GM18517 (cell line): ENCODE measurements at regions not wholly inside any gene's neighbourhood (a gene's known extent, or its start where the extent isn't known, plus 50 kb on each side); places are given as distances from the start of the nearest gene placed in this dataset.
"Not testable (repeated sequence)": the region's sequence is repeated elsewhere in the genome, so short reads cannot be mapped to it uniquely, and the experiment has no call there.

ENCODE experiments used
- ATAC-seq: cut with Tn5 transposase; IDR thresholded peaks from one replicate; pipeline ENCODE4 v1.9.1; 2021; ENCODE audit warnings: mild to moderate bottlenecking, moderate library complexity; ENCODE audit not compliant: unreplicated experiment

DNA sequence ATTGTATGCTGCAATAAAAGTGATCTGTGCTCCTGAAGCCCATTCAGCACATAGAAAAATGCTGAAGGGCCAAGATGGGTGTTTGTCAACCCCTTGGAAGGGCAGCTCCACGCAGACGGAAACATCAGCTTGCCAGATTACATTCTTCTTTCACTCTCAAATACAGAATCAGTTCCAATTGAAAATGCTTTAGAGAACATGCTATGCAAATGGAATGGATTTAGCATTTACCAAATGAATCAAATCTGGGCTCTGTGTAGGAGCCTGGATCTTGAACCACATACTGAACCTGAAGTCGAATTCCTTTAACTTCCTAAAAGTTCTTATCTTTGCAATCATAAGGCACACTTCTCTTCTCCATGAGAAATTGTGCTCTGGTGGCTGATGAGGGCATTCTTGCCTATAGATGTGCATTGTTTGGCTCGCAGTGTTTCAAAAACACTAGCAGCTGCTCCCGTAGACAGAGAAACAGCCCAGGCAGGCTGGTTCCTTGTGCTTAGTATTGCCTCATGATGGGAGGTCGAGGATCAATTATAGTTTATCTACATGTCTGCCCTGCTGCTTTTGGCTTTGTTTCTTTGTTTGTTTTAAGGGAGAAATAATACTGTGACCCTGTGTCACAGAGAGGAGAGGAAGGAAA lies 489.8 kb upstream of the FLRT2 start:
- ATAC-seq: no peak

DNA sequence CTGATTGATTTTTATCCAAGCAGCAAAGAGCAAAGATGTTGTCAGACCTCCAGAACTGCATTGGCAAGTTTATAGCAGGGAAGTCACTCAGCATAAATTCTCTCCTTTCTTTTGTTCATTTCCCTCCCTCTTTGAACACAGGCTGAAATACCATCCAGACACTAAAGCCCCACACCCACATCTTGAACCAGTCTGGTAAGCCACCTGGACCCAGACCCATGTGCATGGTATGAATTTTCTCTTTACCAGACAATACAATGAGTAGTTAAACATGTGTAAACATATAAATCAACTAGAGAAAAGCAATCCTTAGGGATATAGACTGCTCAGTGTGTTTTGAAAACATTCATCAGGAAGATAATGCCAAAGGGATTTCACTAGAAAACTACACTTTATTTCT lies 488.3 kb upstream of the FLRT2 start:
- ATAC-seq: no peak

DNA sequence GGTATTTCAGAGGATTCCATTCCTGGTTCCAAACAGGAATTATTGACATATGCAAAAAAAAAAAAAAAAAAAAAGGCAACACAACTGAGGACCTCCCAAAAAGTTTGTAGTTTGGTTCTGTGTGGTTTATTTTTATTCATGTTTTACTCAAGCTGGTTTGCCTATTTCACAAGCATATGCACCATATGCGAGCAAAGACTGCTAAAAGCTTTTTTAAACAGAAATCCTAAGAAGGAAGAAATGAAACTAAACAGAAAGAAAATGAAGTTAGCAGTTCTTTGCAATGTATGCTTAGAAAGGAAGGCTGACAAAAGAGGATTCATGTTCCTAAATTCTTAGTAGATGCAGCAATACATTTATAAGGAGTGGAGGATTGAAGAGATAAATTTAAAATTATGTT lies 487.6 kb upstream of the FLRT2 start:
- no peak for ATAC-seq

GRCh38 chr14:85050180-85050579 lies 479.8 kb upstream of the FLRT2 start:
- ATAC-seq: no peak

DNA sequence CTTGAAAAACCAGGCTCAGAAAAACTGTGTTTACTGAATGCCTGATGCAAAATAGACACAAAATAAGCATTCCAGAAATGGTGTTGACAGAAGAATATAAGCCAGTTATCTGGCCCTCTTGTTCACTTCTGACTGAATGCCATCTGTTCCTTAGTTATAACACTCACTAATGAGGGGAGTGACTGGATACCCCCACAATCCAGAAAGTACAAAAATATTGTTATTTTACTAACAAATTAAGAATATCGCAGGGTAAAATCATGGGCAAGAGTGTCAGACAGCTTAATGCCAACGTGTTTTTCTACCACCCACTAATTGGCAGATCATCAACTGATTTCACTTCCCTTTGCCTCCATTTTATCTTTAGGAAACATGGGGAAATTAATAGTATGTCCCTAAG lies 477.3 kb upstream of the FLRT2 start:
- ATAC-seq: no peak

DNA sequence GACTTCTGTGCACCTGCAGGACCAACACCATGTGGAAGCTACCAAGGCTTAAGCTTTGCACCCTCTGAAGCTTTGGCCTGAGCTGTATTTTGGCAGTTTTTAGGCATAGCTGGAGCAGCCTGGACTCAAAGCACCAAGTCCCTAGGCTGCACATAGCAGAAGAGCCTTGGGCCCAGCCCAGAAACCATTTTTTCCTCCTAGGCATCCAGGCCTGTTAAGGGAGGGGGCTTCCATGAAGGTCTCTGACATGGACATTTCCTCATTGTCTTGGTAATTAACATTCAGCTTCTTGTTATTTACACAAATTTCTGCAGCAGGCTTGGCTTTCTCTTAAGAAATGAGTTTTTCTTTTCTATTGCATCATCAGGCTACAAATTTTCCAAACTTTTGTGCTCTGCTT lies 475.8 kb upstream of the FLRT2 start:
- ATAC-seq: no peak

- no peak for ATAC-seq
Observed at GRCh38 chr14:85056267-85056666, 473.7 kb upstream of the FLRT2 start.

- ATAC-seq: no peak
Observed at GRCh38 chr14:85057221-85057620, 472.7 kb upstream of the FLRT2 start.

GRCh38 chr14:85058150-85058549 lies 471.8 kb upstream of the FLRT2 start:
- ATAC-seq: no peak

- ATAC-seq: no peak
Observed at GRCh38 chr14:85060121-85060520, 469.8 kb upstream of the FLRT2 start.

DNA sequence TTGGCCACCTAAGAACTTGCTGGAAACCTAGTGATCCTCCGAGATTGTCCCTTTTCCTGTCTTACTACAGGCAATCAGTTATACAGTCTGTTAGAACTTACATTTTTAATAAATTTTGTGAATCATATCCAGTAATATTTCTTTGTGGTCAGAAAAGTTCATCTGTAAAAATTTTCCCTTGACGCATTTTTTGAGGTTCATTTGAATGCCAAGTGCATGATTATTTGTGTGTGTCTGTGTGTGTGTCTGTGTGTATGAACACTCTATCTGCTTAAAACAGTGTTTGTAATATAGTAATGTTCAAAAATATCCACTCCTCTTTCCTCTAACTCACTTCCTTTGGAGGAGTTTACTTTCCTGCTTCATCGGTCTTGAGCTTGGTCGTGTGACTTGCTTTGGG lies 468.7 kb upstream of the FLRT2 start:
- ATAC-seq: no peak

- ATAC-seq: no peak
Observed at GRCh38 chr14:85063747-85064146, 466.2 kb upstream of the FLRT2 start.

GRCh38 chr14:85071447-85071846 lies 458.5 kb upstream of the FLRT2 start:
- no peak for ATAC-seq

DNA sequence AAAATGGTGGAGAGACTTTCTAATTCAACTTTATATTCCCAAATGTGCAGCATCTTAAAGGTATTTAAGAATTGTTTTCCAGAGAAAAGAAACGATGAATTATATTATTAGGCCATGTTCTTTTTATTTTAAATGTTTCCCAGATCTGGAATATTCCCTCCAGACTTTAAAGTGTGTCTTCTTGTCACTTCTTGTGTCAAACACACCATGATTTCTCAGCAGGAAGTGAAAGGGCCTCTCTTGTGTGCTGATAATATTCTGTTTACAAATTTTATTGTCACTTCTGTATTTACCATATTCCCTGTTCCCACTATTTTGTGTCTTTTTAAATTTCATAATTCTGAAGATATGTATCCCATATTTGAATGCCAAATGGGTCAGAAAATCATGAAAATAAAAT lies 455.0 kb upstream of the FLRT2 start:
- ATAC-seq: no peak

GRCh38 chr14:85075694-85076476 lies 454.1 kb upstream of the FLRT2 start:
- no peak for ATAC-seq

DNA sequence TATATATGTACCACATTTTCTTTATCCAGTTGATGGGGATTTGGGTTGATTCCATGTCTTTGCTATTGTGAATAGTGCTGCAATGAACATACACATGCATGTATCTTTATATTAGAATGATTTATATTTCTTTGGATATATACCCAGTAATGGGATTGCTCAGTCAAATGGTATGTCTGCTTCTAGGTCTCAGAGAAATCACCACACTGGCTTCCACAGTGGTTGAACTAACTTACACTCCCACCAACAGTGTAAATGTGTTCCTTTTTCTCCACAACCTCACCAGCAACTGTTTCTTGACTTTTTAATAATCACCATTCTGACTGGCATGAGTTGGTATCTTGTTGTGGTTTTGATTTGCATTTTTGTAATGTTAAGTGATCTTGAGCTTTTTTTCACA lies 452.2 kb upstream of the FLRT2 start:
- ATAC-seq: not testable (repeated sequence)

DNA sequence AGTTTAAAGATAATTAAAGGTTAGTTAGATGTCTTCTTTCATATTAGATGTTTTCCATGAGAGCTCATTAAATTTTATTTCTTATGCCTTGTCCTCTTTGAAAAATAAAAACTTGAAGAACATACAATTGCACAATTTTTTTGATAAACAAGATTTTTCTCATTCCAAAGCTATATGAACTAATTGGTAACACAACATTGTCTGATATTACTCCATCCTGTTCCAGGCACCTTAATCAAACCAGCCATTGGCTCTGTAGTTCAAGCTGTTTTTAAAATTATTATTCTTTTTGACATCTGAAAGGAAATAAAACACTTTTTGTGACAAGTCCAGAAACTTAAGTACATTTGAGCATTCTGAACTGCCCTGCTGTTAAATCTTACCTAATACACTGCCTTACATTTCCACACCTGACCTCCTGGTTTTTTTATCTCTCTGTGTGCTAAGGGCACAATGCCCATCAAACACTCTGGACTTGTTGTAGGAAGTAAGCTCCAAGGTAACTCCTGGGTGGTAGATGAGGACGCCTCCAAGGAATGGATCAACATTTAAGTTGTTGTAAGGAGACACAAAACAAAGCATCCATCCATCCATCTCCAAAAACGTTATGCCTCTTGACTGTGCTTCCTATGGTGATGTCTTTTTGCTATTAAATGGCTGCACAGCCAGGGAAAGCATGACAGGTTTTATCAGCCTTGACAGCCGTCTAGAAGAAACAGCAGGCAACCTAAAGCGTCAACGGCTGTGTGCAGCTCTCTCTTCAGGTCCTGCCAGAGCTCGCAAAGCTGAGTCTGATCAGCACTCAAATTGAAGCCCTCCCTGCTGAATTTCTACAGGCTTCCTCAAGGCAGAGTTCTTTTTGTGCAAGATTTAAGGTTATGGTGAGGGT lies 449.9 kb upstream of the FLRT2 start:
- ATAC-seq: no peak

DNA sequence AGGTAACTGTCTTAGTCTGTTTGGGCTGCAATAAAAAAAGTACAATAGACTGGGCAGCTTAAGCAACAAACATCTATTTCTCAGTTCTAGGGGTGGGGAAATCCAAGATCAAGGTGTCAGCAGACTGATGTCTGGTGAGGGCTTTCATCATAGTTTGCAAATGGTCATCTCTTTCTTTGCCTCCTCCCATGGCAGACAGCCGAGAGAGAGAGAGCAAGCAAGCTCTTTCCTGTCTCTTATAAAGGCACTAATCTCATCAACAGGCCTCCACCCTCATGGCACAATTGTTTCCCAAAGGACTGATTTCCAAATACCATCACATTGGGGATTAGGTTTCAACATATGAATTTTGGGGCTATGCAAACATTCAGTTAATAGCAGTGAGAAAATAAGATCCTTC lies 445.6 kb upstream of the FLRT2 start:
- ATAC-seq: no peak

DNA sequence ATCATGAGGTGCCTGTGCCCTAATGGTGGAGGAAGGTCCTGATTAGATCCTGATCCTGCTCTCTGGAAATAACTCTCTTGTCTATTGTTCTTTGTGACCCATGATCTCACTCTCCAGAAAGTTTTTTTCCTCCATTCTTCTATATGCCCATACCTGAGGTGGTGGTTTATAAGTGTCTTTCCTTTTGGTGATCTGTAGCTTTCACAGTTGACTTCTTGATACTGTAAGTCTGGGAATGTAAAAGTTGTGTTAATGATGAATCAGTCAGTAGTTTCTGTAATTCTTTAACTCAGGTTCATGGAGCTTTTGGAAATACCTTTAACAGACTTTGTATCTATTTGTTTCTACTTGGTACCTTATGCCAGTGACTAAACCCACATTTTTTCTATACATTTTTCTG lies 444.0 kb upstream of the FLRT2 start:
- ATAC-seq: no peak

GRCh38 chr14:85087201-85087600 lies 442.7 kb upstream of the FLRT2 start:
- ATAC-seq: no peak

- no peak for ATAC-seq
Observed at GRCh38 chr14:85088192-85088591, 441.8 kb upstream of the FLRT2 start.

- ATAC-seq: no peak
Observed at GRCh38 chr14:85090681-85091080, 439.3 kb upstream of the FLRT2 start.
